ENCODE measurements at regions not wholly inside any gene's neighbourhood (a gene's known extent, or its start where the extent isn't known, plus 50 kb on each side); places are given as distances from the start of the nearest gene placed in this dataset.

- TF ChIP-seq EZH2 (IDR thresholded peaks at IDR 0.05): no peak
- no peak for TF ChIP-seq POLR2AphosphoS5 (IDR thresholded peaks at IDR 0.05; ENCODE audit: borderline replicate concordance, low read depth, low read length)
Observed at GRCh38 chr5:130642461-130642860, 522.6 kb downstream of the HINT1 start.
